ENCODE measurements at regions not wholly inside any gene's neighbourhood (a gene's known extent, or its start where the extent isn't known, plus 50 kb on each side); places are given as distances from the start of the nearest gene placed in this dataset.

GRCh38 chr21:15210235-15210678 lies 145.5 kb upstream of the NRIP1 start:
- Histone ChIP-seq H2AK9ac (replicated peaks; ENCODE audit: low read depth, low read length, poor library complexity) (no peak overlapping the region), H3K4me3 (ENCODE audit: insufficient read depth, low read depth, low read length) (no peak overlapping the region), H3K79me1 (ENCODE audit: low read depth in 1 of 2, low read length in 2 of 2) (no peaks in the 10 kb centered on the region), H2AK5ac (ENCODE audit: low read depth, low read length) (no peak overlapping the region), H2BK5ac (ENCODE audit: low read depth, low read length, poor library complexity, severe bottlenecking) (no peak overlapping the region), H3K36me3 (ENCODE audit: control insufficient read depth, insufficient read depth, low read length) (no peaks in the 10 kb centered on the region), H3K4me1 (ENCODE audit: control insufficient read depth, insufficient read depth, low read length) (no peaks in the 10 kb centered on the region), H3K4ac (ENCODE audit: low read depth, low read length) (no peak overlapping the region), H2AFZ (replicated peaks; ENCODE audit: low read length, poor library complexity) (no peak overlapping the region), H3K18ac (ENCODE audit: low read depth, low read length) (no peak overlapping the region), H2BK20ac (ENCODE audit: low read depth, low read length) (no peak overlapping the region), H2BK120ac (ENCODE audit: low read depth, low read length) (no peak overlapping the region), H3K9ac (ENCODE audit: low read depth, low read length) (no peak overlapping the region), H3K56ac (ENCODE audit: extremely low read depth, insufficient read depth, low read length) (no peak overlapping the region), H2BK15ac (ENCODE audit: low read depth, low read length) (no peak overlapping the region), H3K27me3 (ENCODE audit: control insufficient read depth, insufficient read depth, low read length) (no peaks in the 10 kb centered on the region), H3K9me3 (ENCODE audit: control insufficient read depth, insufficient read depth, low read length) (no peaks in the 10 kb centered on the region; the same call in 1 of the 2 replicates), H4K5ac (ENCODE audit: low read depth, low read length) (no peak overlapping the region), H3K4me2 (ENCODE audit: low read depth, low read length) (no peak overlapping the region), H4K8ac (ENCODE audit: low read depth in 2 of 2, low read length in 2 of 2) (no peak overlapping the region), H3K27ac (ENCODE audit: insufficient read depth, low read length) (no peak overlapping the region), H4K20me1 (ENCODE audit: insufficient read depth, low read length) (no peaks in the 10 kb centered on the region), H3K9me1 (ENCODE audit: insufficient read depth, low read length) (no peaks in the 10 kb centered on the region), H3K23ac (ENCODE audit: low read depth, low read length) (no peak overlapping the region), H3K14ac (replicated peaks; ENCODE audit: low read depth, low read length) (no peak overlapping the region), H4K91ac (ENCODE audit: insufficient read depth, low read depth, low read length) (no peak overlapping the region)
- intact Hi-C loops (cut with micrococcal nuclease): no loop called here
- WGBS, 2 experiments (ENCODE audit: extremely low coverage in 2 of 2, insufficient read length in 1 of 2): no CpG with 5 or more reads among the region's 3 CpGs
- in situ Hi-C loops (cut with MboI; ENCODE audit: low sequenced_read_pairs): no loop called here
- no peak for DNase-seq
- dilution Hi-C loops (cut with HindIII; ENCODE audit: low sequenced_read_pairs, unreplicated experiment): no loop called here
- ChIA-PET POLR2A (ENCODE audit: unreplicated experiment) (no interaction called here), CTCF (no interaction called here)
- no peak for ATAC-seq (ENCODE audit: low read depth)
- TF ChIP-seq ELK1 (IDR thresholded peaks at IDR 0.05; ENCODE audit: borderline replicate concordance, low read depth, low read length) (no peak), MAZ (IDR thresholded peaks at IDR 0.05; ENCODE audit: borderline replicate concordance, low read depth, low read length) (no peak)
- no TSS peak for BruUV-seq (replicated peaks)

Measured in IMR-90 (cell line).